Loucy (cell line): ENCODE measurements at regions not wholly inside any gene's neighbourhood (a gene's known extent, or its start where the extent isn't known, plus 50 kb on each side); places are given as distances from the start of the nearest gene placed in this dataset.

Source experiments
- EZH2phosphoT487 ChIP-seq: fragments of 200-600 bp; IDR thresholded peaks from 2 replicates; pipeline ENCODE4 v1.6.1; 2018; ENCODE audit warnings: antibody characterized with exemption, mild to moderate bottlenecking, moderate library complexity, borderline replicate concordance
- TF ChIP-seq, protein P1 (sequence below): fragments of 200-600 bp; sonication (generic); conservative IDR thresholded peaks from 2 replicates; pipeline ENCODE4 v1.5.1; 2014; ENCODE audit warnings: mild to moderate bottlenecking, antibody characterized with exemption, low read length

DNA sequence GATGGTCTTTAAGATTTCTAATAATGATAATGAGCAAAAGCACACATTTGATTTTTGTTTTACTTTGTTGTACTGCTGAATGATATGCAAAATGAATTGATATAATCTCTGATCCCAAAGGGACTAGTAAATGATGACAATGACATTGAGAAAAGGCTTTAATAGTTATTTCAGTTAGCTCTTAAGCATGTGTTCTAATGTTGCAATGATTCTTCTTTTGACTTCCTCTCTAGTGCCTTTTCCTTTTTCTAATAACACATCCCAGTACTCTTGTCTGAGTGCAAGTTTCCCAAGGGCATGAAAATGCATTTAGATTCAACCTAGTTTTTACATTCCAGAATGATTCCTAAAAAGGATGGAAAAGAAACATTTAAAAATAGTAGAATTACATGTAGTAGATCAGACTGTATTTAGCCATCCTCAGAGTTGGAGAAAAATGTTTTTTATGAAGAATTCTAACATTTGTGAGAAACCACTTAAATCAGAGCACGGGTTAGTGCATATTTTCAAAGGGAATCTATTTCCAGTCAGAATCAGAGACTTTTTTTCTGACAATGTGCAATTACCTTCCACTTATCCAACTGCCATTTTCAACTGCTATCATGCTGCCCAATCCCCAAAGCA is 508.8 kb downstream of the C4orf33 start:
- TF ChIP-seq, protein P1, sequence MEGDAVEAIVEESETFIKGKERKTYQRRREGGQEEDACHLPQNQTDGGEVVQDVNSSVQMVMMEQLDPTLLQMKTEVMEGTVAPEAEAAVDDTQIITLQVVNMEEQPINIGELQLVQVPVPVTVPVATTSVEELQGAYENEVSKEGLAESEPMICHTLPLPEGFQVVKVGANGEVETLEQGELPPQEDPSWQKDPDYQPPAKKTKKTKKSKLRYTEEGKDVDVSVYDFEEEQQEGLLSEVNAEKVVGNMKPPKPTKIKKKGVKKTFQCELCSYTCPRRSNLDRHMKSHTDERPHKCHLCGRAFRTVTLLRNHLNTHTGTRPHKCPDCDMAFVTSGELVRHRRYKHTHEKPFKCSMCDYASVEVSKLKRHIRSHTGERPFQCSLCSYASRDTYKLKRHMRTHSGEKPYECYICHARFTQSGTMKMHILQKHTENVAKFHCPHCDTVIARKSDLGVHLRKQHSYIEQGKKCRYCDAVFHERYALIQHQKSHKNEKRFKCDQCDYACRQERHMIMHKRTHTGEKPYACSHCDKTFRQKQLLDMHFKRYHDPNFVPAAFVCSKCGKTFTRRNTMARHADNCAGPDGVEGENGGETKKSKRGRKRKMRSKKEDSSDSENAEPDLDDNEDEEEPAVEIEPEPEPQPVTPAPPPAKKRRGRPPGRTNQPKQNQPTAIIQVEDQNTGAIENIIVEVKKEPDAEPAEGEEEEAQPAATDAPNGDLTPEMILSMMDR: no peak
- TF ChIP-seq EZH2phosphoT487: no peak
